Sciatic nerve (tissue), 2 donors: ENCODE measurements at regions not wholly inside any gene's neighbourhood (a gene's known extent, or its start where the extent isn't known, plus 50 kb on each side); places are given as distances from the start of the nearest gene placed in this dataset.
"Not testable (repeated sequence)": the region's sequence is repeated elsewhere in the genome, so short reads cannot be mapped to it uniquely, and the experiment has no call there.

Experiments
- ATAC-seq: fragments of 200-7000 bp; cut with Tn5 transposase; one replicate; pipeline ENCODE4 v1.9.1; 2020; ENCODE audit warnings: mild to moderate bottlenecking, moderate library complexity
- DNase-seq: peaks from one replicate; pipeline ENCODE4 v3.0.0-alpha.2; 2020; ENCODE audit warnings: low spot score
- intact Hi-C: fragments of 100-400 bp; cut with DNase I; formaldehyde crosslinking; loops from one replicate; pipeline ENCODE4 v1.14.2; 2022
- donor health status: DM: no; HTN: no; CAD: no.
- donor health status: DM: no; HTN: no; CAD: no.

GRCh38 chr2:143928613-143929012 lies 591.3 kb downstream of the ZEB2 start:
- intact Hi-C loops, result no loop called here
- ATAC-seq, result no peak
- no peak for DNase-seq

- DNase-seq, result no peak
- intact Hi-C loops, result no loop called here
Observed at GRCh38 chr2:143928184-143928583, 591.7 kb downstream of the ZEB2 start.

GRCh38 chr2:143926736-143927135 lies 593.2 kb downstream of the ZEB2 start:
- ATAC-seq, result no peak
- DNase-seq, result no peak
- intact Hi-C loops, result no loop called here

More at GRCh38 chr2:143928184-143928583, 591.7 kb downstream of the ZEB2 start:
- no peak for ATAC-seq

- intact Hi-C loops, ATAC-seq, DNase-seq: not testable (repeated sequence)
Observed at GRCh38 chr2:143922261-143922830, 597.6 kb downstream of the ZEB2 start.

GRCh38 chr2:143918465-143918989 lies 601.4 kb downstream of the ZEB2 start:
- ATAC-seq (no peak), DNase-seq (no peak)
- intact Hi-C loops, result no loop called here

- DNase-seq, result no peak
- ATAC-seq, result no peak
- intact Hi-C loops, result no loop called here
Observed at GRCh38 chr2:143916781-143917180, 603.1 kb downstream of the ZEB2 start.

- no peak for DNase-seq
- ATAC-seq, result no peak
- intact Hi-C loops, result no loop called here
Observed at GRCh38 chr2:143909577-143910353, 610.2 kb downstream of the ZEB2 start.

- intact Hi-C loops, result no loop called here
- no peak for DNase-seq
- no peak for ATAC-seq
Observed at GRCh38 chr2:143908843-143909242, 611.1 kb downstream of the ZEB2 start.

- intact Hi-C loops, result no loop called here
Observed at GRCh38 chr2:143907801-143908200, 612.1 kb downstream of the ZEB2 start.

GRCh38 chr2:143906850-143907249 lies 613.1 kb downstream of the ZEB2 start:
- ATAC-seq, result no peak
- no peak for DNase-seq
- intact Hi-C loops, result no loop called here

More at GRCh38 chr2:143907801-143908200, 612.1 kb downstream of the ZEB2 start:
- ATAC-seq (no peak), DNase-seq (no peak)

- DNase-seq, result no peak
- no peak for ATAC-seq
- intact Hi-C loops, result no loop called here
Observed at GRCh38 chr2:143905587-143905986, 614.3 kb downstream of the ZEB2 start.

- ATAC-seq, result no peak
- no peak for DNase-seq
- intact Hi-C loops, result no loop called here
Observed at GRCh38 chr2:143903172-143903856, 616.6 kb downstream of the ZEB2 start.

GRCh38 chr2:143901185-143901842 lies 618.6 kb downstream of the ZEB2 start:
- DNase-seq, result no peak
- intact Hi-C loops, result no loop called here
- no peak for ATAC-seq

GRCh38 chr2:143899987-143900386 lies 619.9 kb downstream of the ZEB2 start:
- DNase-seq, result no peak
- intact Hi-C loops, result no loop called here
- ATAC-seq, result no peak

- intact Hi-C loops, result no loop called here
- no peak for DNase-seq
- ATAC-seq, result no peak
Observed at GRCh38 chr2:143893371-143893770, 626.5 kb downstream of the ZEB2 start.

GRCh38 chr2:143891879-143892308 lies 628.0 kb downstream of the ZEB2 start:
- intact Hi-C loops, result no loop called here
- DNase-seq (no peak), ATAC-seq (no peak)

- ATAC-seq (no peak), DNase-seq (no peak)
- intact Hi-C loops, result no loop called here
Observed at GRCh38 chr2:143890798-143891197, 629.1 kb downstream of the ZEB2 start.

- ATAC-seq (no peak), DNase-seq (no peak)
Observed at GRCh38 chr2:143889216-143889615, 630.7 kb downstream of the ZEB2 start.

GRCh38 chr2:143885461-143885860 lies 634.5 kb downstream of the ZEB2 start:
- ATAC-seq (no peak), DNase-seq (no peak)
- intact Hi-C loops, result no loop called here

More at GRCh38 chr2:143889216-143889615, 630.7 kb downstream of the ZEB2 start:
- intact Hi-C loops, result no loop called here
